Mesothelial cell of epicardium (in vitro differentiated cells): ENCODE measurements at regions not wholly inside any gene's neighbourhood (a gene's known extent, or its start where the extent isn't known, plus 50 kb on each side); places are given as distances from the start of the nearest gene placed in this dataset.

Experiments
- DNase-seq, 2 experiments: peaks; one replicate each; pipeline ENCODE4 v3.0.0; 2021; ENCODE audit warnings: low spot score in 2 of 2; ENCODE audit not compliant: unreplicated experiment in 2 of 2
- H3K27ac Mint-ChIP-seq: 2 replicates; pipeline ENCODE4 v1.8.0; 2021; ENCODE audit warnings: mixed read lengths
- H3K27me3 Mint-ChIP-seq: 2 replicates; pipeline ENCODE4 v1.8.0; 2021; ENCODE audit warnings: low read depth, mixed read lengths
- H3K36me3 Mint-ChIP-seq: 2 replicates; pipeline ENCODE4 v1.8.0; 2021; ENCODE audit warnings: mixed read lengths
- H3K4me1 Mint-ChIP-seq: 2 replicates; pipeline ENCODE4 v1.8.0; 2021; ENCODE audit warnings: mixed read lengths
- H3K4me3 Mint-ChIP-seq: 2 replicates; pipeline ENCODE4 v1.8.0; 2021; ENCODE audit warnings: mild to moderate bottlenecking, moderate library complexity, mixed read lengths
- H3K9me3 Mint-ChIP-seq: 2 replicates; pipeline ENCODE4 v1.8.0; 2021; ENCODE audit warnings: mixed read lengths
- CTCF ChIP-seq: fragments of 200-600 bp; sonication (generic); IDR thresholded peaks from one replicate; pipeline ENCODE4 v1.5.0; 2021; ENCODE audit warnings: antibody characterized with exemption; ENCODE audit not compliant: unreplicated experiment

- DNase-seq = no peak
- Mint-ChIP-seq H3K4me3 (no peak overlapping the region), H3K36me3 (no peaks in the 10 kb centered on the region), H3K27me3 (peaks cover 56% of the 10 kb centered on the region), H3K4me1 (peaks cover 1% of the 10 kb centered on the region), H3K9me3 (no peaks in the 10 kb centered on the region), H3K27ac (no peak overlapping the region)
- TF ChIP-seq CTCF = no peak
These were observed 470.7 kb downstream of the CDK5RAP2 start for GRCh38 chr9:120109242-120109641.

GRCh38 chr9:120107138-120107537 lies 472.8 kb downstream of the CDK5RAP2 start:
- H3K27ac Mint-ChIP-seq = no peak overlapping the region
- peaks cover 52% of the 10 kb centered on the region for H3K27me3 Mint-ChIP-seq
- no peaks in the 10 kb centered on the region for H3K9me3 Mint-ChIP-seq
- TF ChIP-seq CTCF = no peak
- no peak overlapping the region for H3K4me3 Mint-ChIP-seq
- peaks cover 1% of the 10 kb centered on the region for H3K4me1 Mint-ChIP-seq
- no peaks in the 10 kb centered on the region for H3K36me3 Mint-ChIP-seq
- DNase-seq = no peak

- Mint-ChIP-seq H3K36me3 (no peaks in the 10 kb centered on the region), H3K9me3 (no peaks in the 10 kb centered on the region), H3K27me3 (peaks cover 38% of the 10 kb centered on the region), H3K4me1 (peaks cover 1% of the 10 kb centered on the region), H3K4me3 (no peak overlapping the region), H3K27ac (no peak overlapping the region)
- DNase-seq = no peak
- TF ChIP-seq CTCF = no peak
These were observed 475.2 kb downstream of the CDK5RAP2 start for GRCh38 chr9:120104771-120105170.

GRCh38 chr9:120100595-120100994 lies 479.4 kb downstream of the CDK5RAP2 start:
- Mint-ChIP-seq H3K27ac (no peak overlapping the region), H3K4me1 (peaks cover 1% of the 10 kb centered on the region), H3K4me3 (no peak overlapping the region), H3K9me3 (no peaks in the 10 kb centered on the region), H3K27me3 (peaks cover 20% of the 10 kb centered on the region), H3K36me3 (no peaks in the 10 kb centered on the region)
- no peak for TF ChIP-seq CTCF
- DNase-seq = no peak

GRCh38 chr9:120099065-120099464 lies 480.9 kb downstream of the CDK5RAP2 start:
- H3K4me1 Mint-ChIP-seq = no peaks in the 10 kb centered on the region
- H3K27ac Mint-ChIP-seq = no peak overlapping the region
- no peak for DNase-seq
- no peaks in the 10 kb centered on the region for H3K9me3 Mint-ChIP-seq
- no peaks in the 10 kb centered on the region for H3K36me3 Mint-ChIP-seq
- H3K4me3 Mint-ChIP-seq = no peak overlapping the region
- TF ChIP-seq CTCF = no peak
- peaks cover 15% of the 10 kb centered on the region for H3K27me3 Mint-ChIP-seq

- H3K4me1 Mint-ChIP-seq = no peaks in the 10 kb centered on the region
These were observed 481.4 kb downstream of the CDK5RAP2 start for GRCh38 chr9:120098584-120098983.

More at GRCh38 chr9:120098584-120098983, 481.4 kb downstream of the CDK5RAP2 start:
- no peak for TF ChIP-seq CTCF
- no peak overlapping the region for H3K27ac Mint-ChIP-seq
- H3K36me3 Mint-ChIP-seq = no peaks in the 10 kb centered on the region
- DNase-seq = no peak
- H3K9me3 Mint-ChIP-seq = no peaks in the 10 kb centered on the region
- H3K27me3 Mint-ChIP-seq = peaks cover 12% of the 10 kb centered on the region
- no peak overlapping the region for H3K4me3 Mint-ChIP-seq
